ENCODE measurements at regions not wholly inside any gene's neighbourhood (a gene's known extent, or its start where the extent isn't known, plus 50 kb on each side); places are given as distances from the start of the nearest gene placed in this dataset.

DNA sequence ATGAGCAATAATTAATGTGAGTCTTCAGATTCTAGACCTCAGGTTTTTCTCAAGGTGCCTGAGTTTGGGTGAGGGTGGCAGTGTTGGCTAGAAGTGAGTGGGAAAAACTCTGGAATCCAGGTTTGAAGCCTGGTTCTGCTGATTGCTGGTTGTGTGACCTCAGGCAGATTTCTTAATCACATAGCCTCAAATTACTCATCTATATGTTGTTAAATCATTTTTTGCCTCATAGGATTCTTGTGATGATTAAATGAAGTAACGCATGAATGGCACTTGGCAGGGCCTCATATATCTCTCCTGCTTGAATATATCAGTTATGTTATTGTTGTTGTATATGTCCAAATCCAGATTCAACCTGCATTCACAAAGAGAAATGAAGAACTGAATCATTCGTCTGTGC is 60.5 kb downstream of the NR2F2 start:
- Mint-ChIP-seq H3K9me3 (ENCODE audit: low read depth, unreplicated experiment) (no peaks in the 10 kb centered on the region), H3K4me1 (ENCODE audit: low read depth, unreplicated experiment) (peaks cover 17% of the 10 kb centered on the region), H3K36me3 (ENCODE audit: insufficient read depth, unreplicated experiment) (no peaks in the 10 kb centered on the region), H3K4me3 (ENCODE audit: low read depth, unreplicated experiment) (no peak overlapping the region), H3K27ac (ENCODE audit: unreplicated experiment) (no peak overlapping the region), H3K27me3 (ENCODE audit: unreplicated experiment) (no peaks in the 10 kb centered on the region)
- CTCF ChIA-PET, result interaction anchor here (0.7 kb wide), 1 partner anchor 26 kb away, joined by 6 read pairs; no protein-coding TSS in a partner anchor
- no TSS peak for BruUV-seq (replicated peaks)
- no peak for TF ChIP-seq CTCF (IDR thresholded peaks at IDR 0.05; ENCODE audit: unreplicated experiment)
- intact Hi-C loops (cut with micrococcal nuclease; ENCODE audit: unreplicated experiment), result no loop called here
- no peak for DNase-seq

DNA sequence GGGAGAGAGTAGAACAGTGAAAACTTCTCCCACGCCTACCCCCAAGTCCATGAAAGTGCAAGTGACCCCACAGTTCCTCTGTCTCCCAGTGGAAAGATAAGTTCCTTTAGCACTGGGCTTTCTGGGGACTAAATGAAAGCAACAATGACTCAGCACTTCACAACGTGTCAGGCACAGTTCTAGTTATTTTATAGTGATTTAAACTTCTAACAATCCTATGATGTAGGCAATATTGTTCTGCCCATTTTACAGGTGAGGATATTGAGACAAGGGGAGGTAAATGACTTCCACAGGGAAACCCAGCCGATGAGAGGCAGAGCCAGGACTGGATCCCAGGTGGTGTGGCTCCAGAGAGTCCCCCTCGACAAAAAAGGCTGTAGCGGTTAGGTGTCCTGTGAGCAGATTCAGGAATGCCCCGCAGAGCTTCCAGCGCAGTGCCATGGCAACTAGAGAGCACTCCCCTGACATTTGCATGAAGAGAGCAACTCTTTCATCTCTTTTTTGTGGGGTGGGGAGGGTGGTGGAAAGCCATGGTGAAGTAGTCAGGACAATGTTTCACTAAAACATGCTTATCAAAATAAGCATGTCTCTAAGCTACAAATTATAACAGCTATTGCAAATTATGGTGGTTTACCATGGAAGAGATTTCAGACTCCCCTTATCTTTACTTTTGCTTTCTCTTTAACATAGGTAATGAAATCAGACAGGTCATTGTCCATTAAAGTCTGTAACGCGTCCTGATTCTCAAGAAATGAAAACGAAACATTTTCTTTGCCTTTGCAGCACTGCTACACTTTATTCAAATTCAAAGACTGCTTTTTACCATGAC is 62.1 kb downstream of the NR2F2 start:
- no peak for TF ChIP-seq CTCF (IDR thresholded peaks at IDR 0.05; ENCODE audit: unreplicated experiment)
- no peak for DNase-seq
- no peaks in the 10 kb centered on the region for H3K27me3 Mint-ChIP-seq (ENCODE audit: unreplicated experiment)
- H3K4me1 Mint-ChIP-seq (ENCODE audit: low read depth, unreplicated experiment), result peaks cover 18% of the 10 kb centered on the region
- intact Hi-C loops (cut with micrococcal nuclease; ENCODE audit: unreplicated experiment), result no loop called here
- CTCF ChIA-PET, result no interaction called here
- H3K27ac Mint-ChIP-seq (ENCODE audit: unreplicated experiment), result no peak overlapping the region
- H3K9me3 Mint-ChIP-seq (ENCODE audit: low read depth, unreplicated experiment), result no peaks in the 10 kb centered on the region
- no peaks in the 10 kb centered on the region for H3K36me3 Mint-ChIP-seq (ENCODE audit: insufficient read depth, unreplicated experiment)
- BruUV-seq (replicated peaks), result no TSS peak
- H3K4me3 Mint-ChIP-seq (ENCODE audit: low read depth, unreplicated experiment), result no peak overlapping the region

- TF ChIP-seq CTCF (IDR thresholded peaks at IDR 0.05; ENCODE audit: unreplicated experiment), result no peak
- no peak overlapping the region for H3K27ac Mint-ChIP-seq (ENCODE audit: unreplicated experiment)
- BruUV-seq (replicated peaks), result no TSS peak
- no peaks in the 10 kb centered on the region for H3K9me3 Mint-ChIP-seq (ENCODE audit: low read depth, unreplicated experiment)
- intact Hi-C loops (cut with micrococcal nuclease; ENCODE audit: unreplicated experiment), result no loop called here
- H3K4me3 Mint-ChIP-seq (ENCODE audit: low read depth, unreplicated experiment), result no peak overlapping the region
- CTCF ChIA-PET, result no interaction called here
- no peak for DNase-seq
- no peaks in the 10 kb centered on the region for H3K27me3 Mint-ChIP-seq (ENCODE audit: unreplicated experiment)
- H3K4me1 Mint-ChIP-seq (ENCODE audit: low read depth, unreplicated experiment), result peaks cover 18% of the 10 kb centered on the region
- H3K36me3 Mint-ChIP-seq (ENCODE audit: insufficient read depth, unreplicated experiment), result no peaks in the 10 kb centered on the region
Measured at GRCh38 chr15:96393209-96393513, 62.7 kb downstream of the NR2F2 start.

DNA sequence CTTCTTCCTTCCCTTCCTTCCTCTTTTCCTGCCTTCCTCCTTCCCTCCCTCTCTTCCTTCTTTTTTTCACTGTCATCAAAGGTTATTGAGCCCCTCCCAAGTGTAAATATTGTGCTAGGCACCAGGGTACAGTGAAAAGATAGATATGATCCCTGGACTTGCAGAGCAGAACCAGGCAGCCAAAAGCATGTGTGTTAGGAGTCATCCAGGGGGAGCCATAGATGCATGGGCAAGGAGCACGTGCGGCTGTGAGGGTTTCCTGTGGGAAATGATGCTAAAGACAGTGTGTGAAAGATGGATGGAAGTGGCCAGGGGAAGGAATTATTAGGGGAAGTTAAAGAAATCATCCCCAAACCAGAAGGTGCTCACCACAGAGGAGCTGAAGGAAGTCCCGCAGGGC is 65.2 kb downstream of the NR2F2 start:
- Mint-ChIP-seq H3K4me3 (ENCODE audit: low read depth, unreplicated experiment) (no peak overlapping the region), H3K9me3 (ENCODE audit: low read depth, unreplicated experiment) (no peaks in the 10 kb centered on the region), H3K36me3 (ENCODE audit: insufficient read depth, unreplicated experiment) (no peaks in the 10 kb centered on the region), H3K27me3 (ENCODE audit: unreplicated experiment) (no peaks in the 10 kb centered on the region), H3K27ac (ENCODE audit: unreplicated experiment) (no peak overlapping the region), H3K4me1 (ENCODE audit: low read depth, unreplicated experiment) (peaks cover 18% of the 10 kb centered on the region)
- CTCF ChIA-PET, result no interaction called here
- TF ChIP-seq CTCF (IDR thresholded peaks at IDR 0.05; ENCODE audit: unreplicated experiment), result no peak
- no peak for DNase-seq
- intact Hi-C loops (cut with micrococcal nuclease; ENCODE audit: unreplicated experiment), result loop anchor here (1.0 kb wide), 1 partner anchor 188 kb away; no protein-coding TSS in a partner anchor
- BruUV-seq (replicated peaks), result no TSS peak

Measured in Calu3 (cell line).